HG02571 (cell line): ENCODE measurements at regions not wholly inside any gene's neighbourhood (a gene's known extent, or its start where the extent isn't known, plus 50 kb on each side); places are given as distances from the start of the nearest gene placed in this dataset.

Experiments used
- ATAC-seq: cut with Tn5 transposase; IDR thresholded peaks from one replicate; pipeline ENCODE4 v1.9.1; 2021; ENCODE audit warnings: mild to moderate bottlenecking, moderate library complexity; ENCODE audit not compliant: unreplicated experiment

GRCh38 chr1:55670331-55671082 lies 455.3 kb upstream of the USP24 start:
- no peak for ATAC-seq

GRCh38 chr1:55669293-55669692 lies 454.1 kb upstream of the USP24 start:
- ATAC-seq, result no peak

- ATAC-seq, result no peak
Measured at GRCh38 chr1:55662875-55663274, 447.7 kb upstream of the USP24 start.

GRCh38 chr1:55658917-55659316 lies 443.8 kb upstream of the USP24 start:
- no peak for ATAC-seq

- ATAC-seq, result no peak
Measured at GRCh38 chr1:55654750-55655149, 439.6 kb upstream of the USP24 start.

- no peak for ATAC-seq
Measured at GRCh38 chr1:55654171-55654570, 439.0 kb upstream of the USP24 start.

- ATAC-seq, result no peak
Measured at GRCh38 chr1:55650444-55650843, 435.3 kb upstream of the USP24 start.

GRCh38 chr1:55646181-55646580 lies 431.0 kb upstream of the USP24 start:
- ATAC-seq, result no peak

GRCh38 chr1:55645270-55645669 lies 430.1 kb upstream of the USP24 start:
- no peak for ATAC-seq

GRCh38 chr1:55641947-55642346 lies 426.8 kb upstream of the USP24 start:
- ATAC-seq, result no peak

- ATAC-seq, result no peak
Measured at GRCh38 chr1:55640708-55641473, 425.7 kb upstream of the USP24 start.

- no peak for ATAC-seq
Measured at GRCh38 chr1:55639526-55639925, 424.4 kb upstream of the USP24 start.

- ATAC-seq, result no peak
Measured at GRCh38 chr1:55639051-55639450, 423.9 kb upstream of the USP24 start.

- no peak for ATAC-seq
Measured at GRCh38 chr1:55636696-55637095, 421.5 kb upstream of the USP24 start.

- ATAC-seq, result no peak
Measured at GRCh38 chr1:55635856-55636255, 420.7 kb upstream of the USP24 start.

- ATAC-seq, result no peak
Measured at GRCh38 chr1:55634516-55634915, 419.4 kb upstream of the USP24 start.

- ATAC-seq, result no peak
Measured at GRCh38 chr1:55632906-55633305, 417.7 kb upstream of the USP24 start.

GRCh38 chr1:55632058-55632457 lies 416.9 kb upstream of the USP24 start:
- ATAC-seq, result no peak

- ATAC-seq, result no peak
Measured at GRCh38 chr1:55631509-55631908, 416.3 kb upstream of the USP24 start.

GRCh38 chr1:55626326-55626725 lies 411.2 kb upstream of the USP24 start:
- no peak for ATAC-seq

- no peak for ATAC-seq
Measured at GRCh38 chr1:55624766-55625165, 409.6 kb upstream of the USP24 start.

GRCh38 chr1:55623311-55623710 lies 408.1 kb upstream of the USP24 start:
- ATAC-seq, result no peak
